Upper lobe of left lung (tissue), 4 donors: ENCODE measurements at regions not wholly inside any gene's neighbourhood (a gene's known extent, or its start where the extent isn't known, plus 50 kb on each side); places are given as distances from the start of the nearest gene placed in this dataset.

Experiments
- CTCF ChIP-seq, 6 experiments: fragments of 450-650 bp in 4 of 6; fragments of 200-600 bp in 2 of 6; sonication (generic) in 2 of 6; IDR thresholded peaks; one replicate each; pipeline ENCODE4 v1.5.1; 2016 to 2019; ENCODE audit warnings: antibody characterized with exemption in 6 of 6
- EP300 ChIP-seq, 4 donors: sonication (generic); formaldehyde crosslinking; IDR thresholded peaks; one replicate each; pipeline ENCODE4 v1.5.1; 2017; ENCODE audit warnings: antibody characterized with exemption in 4 of 4, control low read depth in 2 of 4
- POLR2AphosphoS5 ChIP-seq, 2 donors: sonication (generic); formaldehyde crosslinking; IDR thresholded peaks; one replicate each; pipeline ENCODE4 v1.5.1; 2017; ENCODE audit warnings: antibody characterized with exemption in 2 of 2

GRCh38 chr10:65235846-65236245 lies 1690.0 kb upstream of the LRRTM3 start:
- TF ChIP-seq POLR2AphosphoS5 (IDR thresholded peaks at IDR 0.05) (no peak), CTCF (IDR thresholded peaks at IDR 0.05) (no peak), EP300 (IDR thresholded peaks at IDR 0.05) (no peak)
